Breast epithelium (tissue), 3 donors: ENCODE measurements at regions not wholly inside any gene's neighbourhood (a gene's known extent, or its start where the extent isn't known, plus 50 kb on each side); places are given as distances from the start of the nearest gene placed in this dataset.

ENCODE experiments used
- CTCF ChIP-seq, 3 donors: fragments of 450-650 bp; IDR thresholded peaks; one replicate each; pipeline ENCODE4 v1.5.1; 2016 to 2017; ENCODE audit warnings: antibody characterized with exemption in 3 of 3, mild to moderate bottlenecking in 3 of 3, moderate library complexity in 3 of 3
- POLR2A ChIP-seq: fragments of 450-650 bp; IDR thresholded peaks from one replicate; pipeline ENCODE4 v1.6.1; 2016; ENCODE audit warnings: antibody characterized with exemption, mild to moderate bottlenecking, moderate library complexity

DNA sequence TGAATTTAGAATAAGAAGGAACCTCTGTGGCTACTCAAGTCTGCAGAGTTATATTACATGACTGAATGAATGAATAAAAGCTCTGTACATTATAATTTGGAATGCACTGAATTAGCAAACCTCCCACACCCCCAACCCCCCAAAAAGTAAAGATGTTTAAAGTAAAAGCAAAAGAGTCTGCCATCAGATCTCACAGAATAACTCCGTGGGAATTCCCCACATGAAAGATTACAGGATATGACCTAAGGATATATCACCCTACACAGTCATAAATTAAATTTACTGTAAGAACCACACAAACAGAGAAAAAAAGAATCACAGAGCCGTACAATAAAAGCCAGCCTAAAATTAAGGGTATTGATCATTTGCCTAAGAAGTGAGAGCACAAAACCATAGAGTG, 587.3 kb downstream of the PTPRC start:
- TF ChIP-seq POLR2A, result no peak
- TF ChIP-seq CTCF (IDR thresholded peaks at IDR 0.05), result no peak
